OCI-LY7 (cell line): ENCODE measurements at regions not wholly inside any gene's neighbourhood (a gene's known extent, or its start where the extent isn't known, plus 50 kb on each side); places are given as distances from the start of the nearest gene placed in this dataset.

Experiments
- CTCF ChIP-seq: fragments of 200-600 bp; sonication (generic); conservative IDR thresholded peaks from 2 replicates; pipeline ENCODE4 v1.5.1; 2014; ENCODE audit warnings: mild to moderate bottlenecking, antibody characterized with exemption, low read length, moderate library complexity, mixed read lengths
- EZH2phosphoT487 ChIP-seq: fragments of 200-600 bp; sonication (generic); IDR thresholded peaks from 2 replicates; pipeline ENCODE4 v1.6.1; 2018; ENCODE audit warnings: low read depth, borderline replicate concordance, mild to moderate bottlenecking, mixed run types, antibody characterized with exemption, low read length, moderate library complexity, mixed read lengths

- no peak for TF ChIP-seq CTCF
- no peak for TF ChIP-seq EZH2phosphoT487
Observed at GRCh38 chr4:188399834-188400233, 260.6 kb downstream of the TRIML1 start.
